ENCODE measurements at regions not wholly inside any gene's neighbourhood (a gene's known extent, or its start where the extent isn't known, plus 50 kb on each side); places are given as distances from the start of the nearest gene placed in this dataset.

DNA sequence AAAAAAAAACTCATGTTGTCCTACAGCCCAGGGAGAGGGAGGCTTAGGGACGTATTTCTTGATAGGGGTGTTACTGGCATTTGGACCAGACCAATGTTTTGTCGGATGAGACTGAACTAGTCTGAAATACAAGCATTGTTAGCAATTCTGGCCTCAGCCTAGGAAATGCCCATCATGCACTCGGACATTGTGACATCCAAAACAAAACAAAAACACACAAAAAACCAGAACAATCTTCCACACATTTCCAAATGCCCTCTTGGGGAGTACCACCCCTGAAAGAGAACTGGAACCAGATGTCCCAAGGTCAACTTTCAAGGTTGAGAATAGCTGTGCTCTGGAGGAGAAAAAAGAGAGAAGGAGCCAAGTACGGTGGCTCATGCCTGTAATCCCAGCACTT is 299.1 kb upstream of the JARID2 start:
- H3K27ac ChIP-seq: no peak overlapping the region
- 58 to 88% methylated on average over 4 of the region's 4 CpGs for WGBS, 2 donors
- TF ChIP-seq POLR2A (IDR thresholded peaks at IDR 0.05): no peak
- TF ChIP-seq, protein P1, sequence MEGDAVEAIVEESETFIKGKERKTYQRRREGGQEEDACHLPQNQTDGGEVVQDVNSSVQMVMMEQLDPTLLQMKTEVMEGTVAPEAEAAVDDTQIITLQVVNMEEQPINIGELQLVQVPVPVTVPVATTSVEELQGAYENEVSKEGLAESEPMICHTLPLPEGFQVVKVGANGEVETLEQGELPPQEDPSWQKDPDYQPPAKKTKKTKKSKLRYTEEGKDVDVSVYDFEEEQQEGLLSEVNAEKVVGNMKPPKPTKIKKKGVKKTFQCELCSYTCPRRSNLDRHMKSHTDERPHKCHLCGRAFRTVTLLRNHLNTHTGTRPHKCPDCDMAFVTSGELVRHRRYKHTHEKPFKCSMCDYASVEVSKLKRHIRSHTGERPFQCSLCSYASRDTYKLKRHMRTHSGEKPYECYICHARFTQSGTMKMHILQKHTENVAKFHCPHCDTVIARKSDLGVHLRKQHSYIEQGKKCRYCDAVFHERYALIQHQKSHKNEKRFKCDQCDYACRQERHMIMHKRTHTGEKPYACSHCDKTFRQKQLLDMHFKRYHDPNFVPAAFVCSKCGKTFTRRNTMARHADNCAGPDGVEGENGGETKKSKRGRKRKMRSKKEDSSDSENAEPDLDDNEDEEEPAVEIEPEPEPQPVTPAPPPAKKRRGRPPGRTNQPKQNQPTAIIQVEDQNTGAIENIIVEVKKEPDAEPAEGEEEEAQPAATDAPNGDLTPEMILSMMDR (IDR thresholded peaks at IDR 0.05): no peak
- ATAC-seq: no peak
- no peaks in the 10 kb centered on the region for H3K9me3 ChIP-seq
- H3K27me3 ChIP-seq: no peaks in the 10 kb centered on the region
- H3K36me3 ChIP-seq (replicated peaks in 1 of 2; ENCODE audit: insufficient read depth in 1 of 2, low read depth in 2 of 2): no peaks in the 10 kb centered on the region
- intact Hi-C loops (cut with DNase I): no loop called here
- no peak overlapping the region for H3K4me3 ChIP-seq
- no peak for DNase-seq
- H3K4me1 ChIP-seq: no peaks in the 10 kb centered on the region

DNA sequence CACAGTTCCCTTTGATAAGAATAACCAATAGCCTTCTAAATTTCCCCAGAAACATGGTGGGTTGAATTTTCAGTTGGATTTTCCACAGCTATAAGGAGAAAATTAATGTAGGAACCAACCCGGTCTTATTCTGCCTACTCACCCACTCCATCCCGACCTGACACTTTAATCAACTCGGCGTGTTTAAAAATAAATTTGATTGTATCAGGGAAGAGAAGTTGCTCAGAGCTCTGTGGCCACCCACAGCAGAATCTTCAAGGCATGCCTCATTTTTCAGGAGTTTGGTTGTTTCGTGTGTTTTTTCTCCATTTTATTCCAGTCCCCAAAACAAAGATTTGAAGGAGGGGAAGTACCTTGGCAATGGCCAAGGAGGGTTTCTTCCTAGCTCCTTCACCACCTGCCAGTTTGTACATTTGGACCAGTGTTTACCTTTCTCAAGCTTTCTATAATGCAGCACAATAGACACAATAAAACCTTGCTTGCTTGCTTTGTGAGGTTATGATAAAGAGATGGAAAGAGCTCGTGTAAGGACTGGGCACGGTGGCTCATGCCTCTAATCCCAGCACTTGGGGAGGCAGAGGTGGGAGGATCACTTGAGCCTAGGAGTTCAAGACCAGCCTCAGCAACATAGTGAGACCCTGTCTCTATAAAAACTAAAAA is 297.2 kb upstream of the JARID2 start:
- Histone ChIP-seq H3K4me1 (no peaks in the 10 kb centered on the region), H3K4me3 (no peak overlapping the region), H3K36me3 (replicated peaks in 1 of 2; ENCODE audit: insufficient read depth in 1 of 2, low read depth in 2 of 2) (no peaks in the 10 kb centered on the region), H3K9me3 (no peaks in the 10 kb centered on the region), H3K27me3 (no peaks in the 10 kb centered on the region), H3K27ac (no peak overlapping the region)
- no peak for ATAC-seq
- TF ChIP-seq POLR2A (IDR thresholded peaks at IDR 0.05): no peak
- TF ChIP-seq, protein P1 (IDR thresholded peaks at IDR 0.05): no peak
- no peak for DNase-seq
- intact Hi-C loops (cut with DNase I): no loop called here
- WGBS, 2 donors: 71 to 82% methylated on average over 7 of the region's 7 CpGs

- Histone ChIP-seq H3K27ac (no peak overlapping the region), H3K27me3 (no peaks in the 10 kb centered on the region), H3K9me3 (no peaks in the 10 kb centered on the region), H3K4me1 (no peaks in the 10 kb centered on the region), H3K4me3 (no peak overlapping the region), H3K36me3 (replicated peaks in 1 of 2; ENCODE audit: insufficient read depth in 1 of 2, low read depth in 2 of 2) (no peaks in the 10 kb centered on the region)
- intact Hi-C loops (cut with DNase I): no loop called here
- no peak for DNase-seq
- ATAC-seq: no peak
- no peak for TF ChIP-seq POLR2A (IDR thresholded peaks at IDR 0.05)
- TF ChIP-seq, protein P1 (IDR thresholded peaks at IDR 0.05): no peak
- WGBS, 2 donors: 64 to 73% methylated on average over 4 of the region's 4 CpGs
Observed at GRCh38 chr6:14950103-14950969, 295.5 kb upstream of the JARID2 start.

DNA sequence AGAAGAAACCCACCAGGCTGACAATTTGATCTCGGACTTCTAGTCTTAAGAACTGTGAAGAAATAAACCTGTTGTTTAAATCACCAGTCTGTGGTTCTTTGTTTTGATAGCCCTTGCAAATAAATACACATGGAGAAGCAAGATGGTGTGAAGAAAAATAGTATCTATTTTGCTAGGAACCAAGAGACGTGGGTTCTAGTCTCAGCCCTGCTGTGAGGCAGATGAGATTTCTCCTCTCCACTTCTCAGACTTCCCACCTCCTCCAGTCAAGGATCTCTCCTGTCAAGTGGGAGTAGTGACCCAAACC is 294.9 kb upstream of the JARID2 start:
- no peaks in the 10 kb centered on the region for H3K4me1 ChIP-seq
- no peaks in the 10 kb centered on the region for H3K36me3 ChIP-seq (replicated peaks in 1 of 2; ENCODE audit: insufficient read depth in 1 of 2, low read depth in 2 of 2)
- DNase-seq: no peak
- intact Hi-C loops (cut with DNase I): no loop called here
- WGBS, 2 donors: 51 to 78% methylated on average over 2 of the region's 2 CpGs
- ATAC-seq: no peak
- no peak overlapping the region for H3K27ac ChIP-seq
- no peak overlapping the region for H3K4me3 ChIP-seq
- H3K9me3 ChIP-seq: no peaks in the 10 kb centered on the region
- no peak for TF ChIP-seq POLR2A (IDR thresholded peaks at IDR 0.05)
- TF ChIP-seq, protein P1 (IDR thresholded peaks at IDR 0.05): no peak
- H3K27me3 ChIP-seq: no peaks in the 10 kb centered on the region

All from body of pancreas (tissue), 4 donors.